Peyer's patch (tissue), 4 donors: ENCODE measurements at regions not wholly inside any gene's neighbourhood (a gene's known extent, or its start where the extent isn't known, plus 50 kb on each side); places are given as distances from the start of the nearest gene placed in this dataset.

ENCODE experiments used
- CTCF ChIP-seq, 6 experiments: fragments of 450-650 bp in 4 of 6; fragments of 200-600 bp in 2 of 6; sonication (generic) in 1 of 6; IDR thresholded peaks; one replicate each; pipeline ENCODE4 v1.5.1; 2017 to 2019; ENCODE audit warnings: antibody characterized with exemption in 6 of 6, mild to moderate bottlenecking in 3 of 6, moderate library complexity in 1 of 6
- POLR2A ChIP-seq, 2 donors: fragments of 450-650 bp; IDR thresholded peaks; one replicate each; pipeline ENCODE4 v1.5.1; 2017; ENCODE audit warnings: antibody characterized with exemption in 2 of 2, mild to moderate bottlenecking in 2 of 2, moderate library complexity in 2 of 2

- TF ChIP-seq CTCF (IDR thresholded peaks at IDR 0.05) (no peak), POLR2A (IDR thresholded peaks at IDR 0.05) (no peak)
These were observed 212.1 kb downstream of the GXYLT1 start for GRCh38 chr12:41932470-41932991.
